ENCODE measurements at regions not wholly inside any gene's neighbourhood (a gene's known extent, or its start where the extent isn't known, plus 50 kb on each side); places are given as distances from the start of the nearest gene placed in this dataset.

- TF ChIP-seq POLR2A (IDR thresholded peaks at IDR 0.05) (no peak), POLR2AphosphoS5 (IDR thresholded peaks at IDR 0.05) (no peak)
Measured at GRCh38 chr4:161003418-161004057, 1160.3 kb downstream of the FSTL5 start.
